ENCODE measurements at regions not wholly inside any gene's neighbourhood (a gene's known extent, or its start where the extent isn't known, plus 50 kb on each side); places are given as distances from the start of the nearest gene placed in this dataset.

DNA sequence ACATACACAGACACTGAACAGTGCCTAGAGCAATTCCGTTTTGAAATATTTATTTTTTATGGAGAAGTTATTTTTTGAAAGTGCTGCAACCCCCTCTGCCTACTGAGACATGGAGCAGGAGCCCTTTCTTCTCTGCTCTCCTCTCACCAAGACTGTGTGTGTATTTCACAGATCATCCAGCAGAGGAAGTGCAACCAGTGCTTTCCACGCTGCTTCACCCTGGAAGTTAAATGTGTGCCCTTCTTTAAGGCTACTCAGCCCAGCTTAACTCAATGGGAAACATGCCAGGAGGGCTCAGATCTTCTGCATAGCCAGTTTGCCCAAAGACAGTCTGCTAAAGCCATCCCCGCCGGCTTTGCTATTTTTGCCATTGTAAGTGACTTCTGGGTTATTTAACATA is 606.3 kb downstream of the TLE1 start:
- H3K4me3 ChIP-seq, result no peak overlapping the region
- H3K9me3 ChIP-seq, result no peaks in the 10 kb centered on the region
- H3K4me1 ChIP-seq, result peaks cover 0 to 19% (median 6%) of the 10 kb centered on the region in 3 donors
- no peak for ATAC-seq
- WGBS, 2 donors (ENCODE audit: low coverage in 1 of 2), result 12% methylated on average over 4 of the region's 4 CpGs; no CpG with 5 or more reads in 1 of the 2 donors
- TF ChIP-seq, protein P1, sequence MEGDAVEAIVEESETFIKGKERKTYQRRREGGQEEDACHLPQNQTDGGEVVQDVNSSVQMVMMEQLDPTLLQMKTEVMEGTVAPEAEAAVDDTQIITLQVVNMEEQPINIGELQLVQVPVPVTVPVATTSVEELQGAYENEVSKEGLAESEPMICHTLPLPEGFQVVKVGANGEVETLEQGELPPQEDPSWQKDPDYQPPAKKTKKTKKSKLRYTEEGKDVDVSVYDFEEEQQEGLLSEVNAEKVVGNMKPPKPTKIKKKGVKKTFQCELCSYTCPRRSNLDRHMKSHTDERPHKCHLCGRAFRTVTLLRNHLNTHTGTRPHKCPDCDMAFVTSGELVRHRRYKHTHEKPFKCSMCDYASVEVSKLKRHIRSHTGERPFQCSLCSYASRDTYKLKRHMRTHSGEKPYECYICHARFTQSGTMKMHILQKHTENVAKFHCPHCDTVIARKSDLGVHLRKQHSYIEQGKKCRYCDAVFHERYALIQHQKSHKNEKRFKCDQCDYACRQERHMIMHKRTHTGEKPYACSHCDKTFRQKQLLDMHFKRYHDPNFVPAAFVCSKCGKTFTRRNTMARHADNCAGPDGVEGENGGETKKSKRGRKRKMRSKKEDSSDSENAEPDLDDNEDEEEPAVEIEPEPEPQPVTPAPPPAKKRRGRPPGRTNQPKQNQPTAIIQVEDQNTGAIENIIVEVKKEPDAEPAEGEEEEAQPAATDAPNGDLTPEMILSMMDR (IDR thresholded peaks at IDR 0.05), result peak in 3 of 4 experiments; percentile 22 to 41 (median 36)
- TF ChIP-seq EP300 (IDR thresholded peaks at IDR 0.05), result no peak
- no peaks in the 10 kb centered on the region for H3K36me3 ChIP-seq
- H3K27ac ChIP-seq, result no peak overlapping the region
- no peaks in the 10 kb centered on the region for H3K27me3 ChIP-seq

DNA sequence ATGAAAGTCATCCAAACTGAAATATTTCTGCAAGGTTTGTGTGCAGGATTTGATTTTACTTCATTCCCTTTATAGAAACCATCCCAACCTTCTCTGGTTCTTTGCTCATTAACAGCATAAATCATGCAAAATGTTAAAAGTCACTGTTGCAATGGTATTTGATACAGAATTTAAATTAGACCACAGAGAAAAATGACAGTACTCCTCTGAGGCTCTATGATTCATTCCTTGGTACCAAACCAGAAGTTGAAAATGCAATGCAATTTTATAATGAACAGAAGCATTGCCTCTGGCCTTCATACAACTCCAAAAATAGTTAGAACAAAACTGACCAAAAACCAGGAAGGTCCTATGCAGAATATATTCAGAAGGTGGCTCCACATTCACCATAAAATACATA is 607.1 kb downstream of the TLE1 start:
- Histone ChIP-seq H3K27ac (no peak overlapping the region), H3K36me3 (no peaks in the 10 kb centered on the region), H3K4me1 (peaks cover 0 to 19% (median 6%) of the 10 kb centered on the region in 3 donors), H3K4me3 (no peak overlapping the region), H3K27me3 (no peaks in the 10 kb centered on the region), H3K9me3 (no peaks in the 10 kb centered on the region)
- TF ChIP-seq POLR2AphosphoS5 (IDR thresholded peaks at IDR 0.05) (no peak), EP300 (IDR thresholded peaks at IDR 0.05) (no peak), POLR2A (IDR thresholded peaks at IDR 0.05) (no peak)
- TF ChIP-seq, protein P1 (IDR thresholded peaks at IDR 0.05), result no peak
- no peak for ATAC-seq

DNA sequence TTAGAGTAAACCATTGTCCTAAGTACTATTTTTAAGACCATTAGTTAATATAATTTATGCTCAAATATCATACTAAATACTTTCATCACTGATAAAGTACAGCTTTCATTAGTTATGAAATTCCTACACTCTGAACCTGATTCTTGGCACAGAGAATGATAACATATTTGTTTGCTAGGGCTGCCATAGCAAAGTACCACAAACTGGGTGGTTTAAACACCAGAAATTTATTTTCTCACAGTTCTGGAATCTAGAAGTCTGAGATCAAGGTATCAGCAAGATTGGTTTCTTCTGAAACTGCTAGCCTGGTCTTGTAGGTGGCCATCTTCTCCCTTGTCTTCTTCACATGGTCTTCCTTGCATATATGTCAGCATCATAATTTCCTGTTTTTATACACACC is 608.4 kb downstream of the TLE1 start:
- Histone ChIP-seq H3K27ac (no peak overlapping the region), H3K9me3 (no peaks in the 10 kb centered on the region), H3K36me3 (no peaks in the 10 kb centered on the region), H3K4me3 (no peak overlapping the region), H3K4me1 (peaks cover 0 to 19% (median 6%) of the 10 kb centered on the region in 3 donors), H3K27me3 (no peaks in the 10 kb centered on the region)
- no peak for ATAC-seq
- TF ChIP-seq POLR2A (IDR thresholded peaks at IDR 0.05) (no peak), EP300 (IDR thresholded peaks at IDR 0.05) (no peak), POLR2AphosphoS5 (IDR thresholded peaks at IDR 0.05) (no peak)
- TF ChIP-seq, protein P1 (IDR thresholded peaks at IDR 0.05), result no peak

DNA sequence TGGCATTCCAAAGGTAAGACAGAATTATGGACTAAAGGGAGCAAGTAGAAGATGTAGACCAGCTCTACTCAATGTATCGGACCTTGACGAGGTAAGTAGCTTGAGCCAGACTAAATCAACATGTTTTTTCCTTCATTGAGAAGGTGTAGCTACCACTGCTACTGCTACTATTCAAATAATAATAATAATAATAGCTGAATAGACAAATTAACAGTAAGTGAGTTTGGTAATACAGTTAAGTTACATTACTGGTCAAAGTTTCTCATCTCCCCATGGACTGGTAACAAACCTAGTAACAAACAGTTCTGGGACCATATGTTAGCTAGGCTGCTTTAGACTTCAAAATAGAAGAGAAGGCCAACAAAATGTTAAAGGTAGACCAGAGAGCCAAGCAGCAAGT is 609.2 kb downstream of the TLE1 start:
- ATAC-seq, result no peak
- Histone ChIP-seq H3K4me1 (peaks cover 0 to 19% (median 6%) of the 10 kb centered on the region in 3 donors), H3K27me3 (no peaks in the 10 kb centered on the region), H3K4me3 (no peak overlapping the region), H3K9me3 (no peaks in the 10 kb centered on the region), H3K27ac (no peak overlapping the region), H3K36me3 (no peaks in the 10 kb centered on the region)
- TF ChIP-seq POLR2AphosphoS5 (IDR thresholded peaks at IDR 0.05) (no peak), EP300 (IDR thresholded peaks at IDR 0.05) (no peak), POLR2A (IDR thresholded peaks at IDR 0.05) (no peak)
- TF ChIP-seq, protein P1 (IDR thresholded peaks at IDR 0.05), result no peak
- 96 to 100% methylated on average over 2 of the region's 2 CpGs for WGBS, 2 donors (ENCODE audit: low coverage in 1 of 2)

DNA sequence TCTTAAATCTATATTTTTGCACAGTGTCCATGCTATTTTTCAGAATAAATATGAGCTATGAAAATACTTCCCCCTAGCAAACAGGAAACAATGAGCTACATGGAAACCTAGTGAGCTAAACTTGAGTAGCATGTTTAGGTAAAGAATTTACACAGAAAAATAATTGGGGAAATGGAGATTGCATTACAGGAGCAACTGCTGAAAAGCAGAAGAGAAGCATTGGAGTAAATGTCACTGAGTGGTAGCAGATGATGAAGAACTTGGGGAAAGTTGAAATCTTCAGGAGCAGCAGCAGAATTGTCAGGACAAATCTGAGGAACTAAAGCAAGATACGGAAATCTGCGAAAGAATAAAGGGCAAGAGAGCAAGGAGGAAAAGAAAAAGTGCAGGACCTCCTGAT is 610.3 kb downstream of the TLE1 start:
- Histone ChIP-seq H3K27ac (no peak overlapping the region), H3K9me3 (no peaks in the 10 kb centered on the region), H3K4me3 (no peak overlapping the region), H3K27me3 (no peaks in the 10 kb centered on the region), H3K4me1 (peaks cover 0 to 14% (median 3%) of the 10 kb centered on the region in 3 donors), H3K36me3 (no peaks in the 10 kb centered on the region)
- TF ChIP-seq POLR2A (IDR thresholded peaks at IDR 0.05) (no peak), EP300 (IDR thresholded peaks at IDR 0.05) (no peak), POLR2AphosphoS5 (IDR thresholded peaks at IDR 0.05) (no peak)
- TF ChIP-seq, protein P1 (IDR thresholded peaks at IDR 0.05), result no peak
- 100% methylated on average over 2 of the region's 2 CpGs; no CpG with 5 or more reads in 1 of the 2 donors for WGBS, 2 donors (ENCODE audit: low coverage in 1 of 2)
- no peak for ATAC-seq
